ENCODE measurements at regions not wholly inside any gene's neighbourhood (a gene's known extent, or its start where the extent isn't known, plus 50 kb on each side); places are given as distances from the start of the nearest gene placed in this dataset.

DNA sequence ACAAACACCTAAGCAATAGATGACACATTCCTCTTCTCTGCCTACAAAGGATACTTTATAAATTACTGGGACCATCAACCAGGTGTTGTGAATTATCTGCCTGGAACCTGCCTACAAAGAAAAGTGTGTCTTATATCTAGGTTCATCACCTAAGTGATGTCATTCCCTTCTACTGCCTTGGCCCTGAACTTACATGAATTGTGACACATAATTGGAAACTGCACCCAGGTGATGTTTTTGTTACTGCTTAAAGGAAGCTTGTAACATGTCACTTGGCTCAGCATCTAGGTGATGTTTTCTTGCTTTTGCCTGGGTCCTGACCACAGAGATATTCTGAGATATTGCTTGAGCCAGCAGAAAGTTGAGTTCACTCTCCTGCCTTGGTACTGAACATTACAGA lies 870.5 kb upstream of the TSPY4 start:
- ChIA-PET POLR2A (no interaction called here), CTCF (no interaction called here)
- ATAC-seq (ENCODE audit: low read depth) (no peak), DNase-seq (no peak)
- no peak overlapping the region for H3K4me3 Mint-ChIP-seq
- no peak overlapping the region for H3K27ac Mint-ChIP-seq
- H3K9ac ChIP-seq (ENCODE audit: low read length), result no peak overlapping the region
- H3K4me1 Mint-ChIP-seq, result no peaks in the 10 kb centered on the region
- intact Hi-C loops (cut with micrococcal nuclease), result no loop called here
- H3K4me2 ChIP-seq (replicated peaks; ENCODE audit: low read depth, low read length, poor library complexity, severe bottlenecking), result no peak overlapping the region
- no peaks in the 10 kb centered on the region for H4K20me1 ChIP-seq (ENCODE audit: control insufficient read depth, insufficient read depth, low read length, poor library complexity, severe bottlenecking)
- H3K27me3 ChIP-seq (replicated peaks in 1 of 4; ENCODE audit: control extremely low read depth in 1 of 4, control insufficient read depth in 3 of 4, insufficient read depth in 4 of 4, low read length in 3 of 4), result no peaks in the 10 kb centered on the region
- H3K9me3 Mint-ChIP-seq (ENCODE audit: insufficient read depth), result no peaks in the 10 kb centered on the region
- H3K27ac ChIP-seq (ENCODE audit: low read length in 2 of 2), result no peak overlapping the region
- H3K9me3 ChIP-seq (ENCODE audit: control extremely low read depth in 1 of 3, control insufficient read depth in 2 of 3, insufficient read depth in 1 of 3, low read length in 2 of 3), result no peaks in the 10 kb centered on the region
- TF ChIP-seq EZH2 (IDR thresholded peaks at IDR 0.05; ENCODE audit: borderline replicate concordance, insufficient read depth, low read depth, low read length, poor library complexity, severe bottlenecking), result no peak
- TF ChIP-seq, protein P1, sequence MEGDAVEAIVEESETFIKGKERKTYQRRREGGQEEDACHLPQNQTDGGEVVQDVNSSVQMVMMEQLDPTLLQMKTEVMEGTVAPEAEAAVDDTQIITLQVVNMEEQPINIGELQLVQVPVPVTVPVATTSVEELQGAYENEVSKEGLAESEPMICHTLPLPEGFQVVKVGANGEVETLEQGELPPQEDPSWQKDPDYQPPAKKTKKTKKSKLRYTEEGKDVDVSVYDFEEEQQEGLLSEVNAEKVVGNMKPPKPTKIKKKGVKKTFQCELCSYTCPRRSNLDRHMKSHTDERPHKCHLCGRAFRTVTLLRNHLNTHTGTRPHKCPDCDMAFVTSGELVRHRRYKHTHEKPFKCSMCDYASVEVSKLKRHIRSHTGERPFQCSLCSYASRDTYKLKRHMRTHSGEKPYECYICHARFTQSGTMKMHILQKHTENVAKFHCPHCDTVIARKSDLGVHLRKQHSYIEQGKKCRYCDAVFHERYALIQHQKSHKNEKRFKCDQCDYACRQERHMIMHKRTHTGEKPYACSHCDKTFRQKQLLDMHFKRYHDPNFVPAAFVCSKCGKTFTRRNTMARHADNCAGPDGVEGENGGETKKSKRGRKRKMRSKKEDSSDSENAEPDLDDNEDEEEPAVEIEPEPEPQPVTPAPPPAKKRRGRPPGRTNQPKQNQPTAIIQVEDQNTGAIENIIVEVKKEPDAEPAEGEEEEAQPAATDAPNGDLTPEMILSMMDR (IDR thresholded peaks at IDR 0.05), result no peak
- no peak overlapping the region for H2AFZ ChIP-seq (ENCODE audit: insufficient read depth, low read depth, low read length, poor library complexity, severe bottlenecking)
- no peaks in the 10 kb centered on the region for H3K4me1 ChIP-seq (ENCODE audit: control insufficient read depth in 2 of 2, insufficient read depth in 2 of 2, low read length in 2 of 2)
- H3K27me3 Mint-ChIP-seq, result no peaks in the 10 kb centered on the region
- no peaks in the 10 kb centered on the region for H3K79me2 ChIP-seq (ENCODE audit: control insufficient read depth, insufficient read depth, low read length)
- no peak overlapping the region for H3K4me3 ChIP-seq (ENCODE audit: control extremely low read depth in 1 of 5, extremely low read depth in 1 of 5, insufficient read depth in 1 of 5, low read depth in 2 of 5, low read length in 4 of 5)
- H3K36me3 ChIP-seq (replicated peaks in 1 of 2; ENCODE audit: control extremely low read depth in 1 of 2, control insufficient read depth in 1 of 2, extremely low read depth in 1 of 2, insufficient read depth in 2 of 2, low read length in 1 of 2), result no peaks in the 10 kb centered on the region

DNA sequence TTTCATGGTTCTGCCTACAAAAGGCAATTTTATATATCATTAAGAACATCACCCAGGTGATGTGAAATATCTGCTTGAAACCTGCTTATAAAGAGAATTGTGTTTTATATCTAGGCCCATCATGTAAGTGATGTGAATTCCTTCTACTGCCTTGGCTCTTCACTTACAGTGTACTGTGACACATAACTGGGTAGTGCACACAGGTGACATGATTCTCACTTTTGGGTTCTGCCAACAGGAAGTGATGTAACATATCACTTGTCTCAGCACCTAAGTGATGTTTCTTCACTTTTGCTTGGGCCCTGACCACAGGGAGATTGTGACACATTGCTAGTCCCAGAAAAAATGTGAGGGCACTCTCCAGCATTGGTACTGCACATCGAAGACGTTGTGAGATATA lies 867.0 kb upstream of the TSPY4 start:
- Mint-ChIP-seq H3K4me3 (no peak overlapping the region), H3K27ac (no peak overlapping the region), H3K27me3 (no peaks in the 10 kb centered on the region), H3K4me1 (no peaks in the 10 kb centered on the region), H3K9me3 (ENCODE audit: insufficient read depth) (no peaks in the 10 kb centered on the region)
- Histone ChIP-seq H3K79me2 (ENCODE audit: control insufficient read depth, insufficient read depth, low read length) (no peaks in the 10 kb centered on the region), H3K9me3 (ENCODE audit: control extremely low read depth in 1 of 3, control insufficient read depth in 2 of 3, insufficient read depth in 1 of 3, low read length in 2 of 3) (no peaks in the 10 kb centered on the region), H4K20me1 (ENCODE audit: control insufficient read depth, insufficient read depth, low read length, poor library complexity, severe bottlenecking) (no peaks in the 10 kb centered on the region), H3K4me1 (ENCODE audit: control insufficient read depth in 2 of 2, insufficient read depth in 2 of 2, low read length in 2 of 2) (no peaks in the 10 kb centered on the region), H3K27ac (ENCODE audit: low read length in 2 of 2) (no peak overlapping the region), H3K9ac (ENCODE audit: low read length) (no peak overlapping the region), H2AFZ (ENCODE audit: insufficient read depth, low read depth, low read length, poor library complexity, severe bottlenecking) (no peak overlapping the region), H3K4me3 (ENCODE audit: control extremely low read depth in 1 of 5, extremely low read depth in 1 of 5, insufficient read depth in 1 of 5, low read depth in 2 of 5, low read length in 4 of 5) (no peak overlapping the region), H3K27me3 (replicated peaks in 1 of 4; ENCODE audit: control extremely low read depth in 1 of 4, control insufficient read depth in 3 of 4, insufficient read depth in 4 of 4, low read length in 3 of 4) (no peaks in the 10 kb centered on the region), H3K4me2 (replicated peaks; ENCODE audit: low read depth, low read length, poor library complexity, severe bottlenecking) (no peak overlapping the region), H3K36me3 (replicated peaks in 1 of 2; ENCODE audit: control extremely low read depth in 1 of 2, control insufficient read depth in 1 of 2, extremely low read depth in 1 of 2, insufficient read depth in 2 of 2, low read length in 1 of 2) (no peaks in the 10 kb centered on the region)
- CTCF ChIA-PET, result no interaction called here
- POLR2A ChIA-PET, result no interaction called here
- WGBS (ENCODE audit: insufficient coverage), result no CpG with 5 or more reads among the region's 2 CpGs
- no peak for TF ChIP-seq EZH2 (IDR thresholded peaks at IDR 0.05; ENCODE audit: borderline replicate concordance, insufficient read depth, low read depth, low read length, poor library complexity, severe bottlenecking)
- TF ChIP-seq, protein P1 (IDR thresholded peaks at IDR 0.05), result no peak
- DNase-seq (no peak), ATAC-seq (ENCODE audit: low read depth) (no peak)
- intact Hi-C loops (cut with micrococcal nuclease), result no loop called here
